ENCODE measurements at regions not wholly inside any gene's neighbourhood (a gene's known extent, or its start where the extent isn't known, plus 50 kb on each side); places are given as distances from the start of the nearest gene placed in this dataset.

GRCh38 chr2:126358122-126358521 is 297.8 kb upstream of the GYPC start:
- DNase-seq: no peak

GRCh38 chr2:126359494-126359893 is 296.5 kb upstream of the GYPC start:
- no peak for DNase-seq

GRCh38 chr2:126367361-126367760 is 288.6 kb upstream of the GYPC start:
- DNase-seq: no peak

- no peak for DNase-seq
Measured at GRCh38 chr2:126368758-126369157, 287.2 kb upstream of the GYPC start.

- DNase-seq: no peak
Measured at GRCh38 chr2:126370201-126370600, 285.8 kb upstream of the GYPC start.

GRCh38 chr2:126372406-126372805 is 283.6 kb upstream of the GYPC start:
- DNase-seq: no peak

GRCh38 chr2:126378176-126378575 is 277.8 kb upstream of the GYPC start:
- DNase-seq: no peak

GRCh38 chr2:126381091-126381490 is 274.9 kb upstream of the GYPC start:
- DNase-seq: no peak

- no peak for DNase-seq
Measured at GRCh38 chr2:126382998-126383397, 273.0 kb upstream of the GYPC start.

- DNase-seq: no peak
Measured at GRCh38 chr2:126383800-126384199, 272.2 kb upstream of the GYPC start.

GRCh38 chr2:126385441-126385840 is 270.5 kb upstream of the GYPC start:
- no peak for DNase-seq

- no peak for DNase-seq
Measured at GRCh38 chr2:126385983-126386382, 270.0 kb upstream of the GYPC start.

- DNase-seq: no peak
Measured at GRCh38 chr2:126389446-126389845, 266.5 kb upstream of the GYPC start.

GRCh38 chr2:126392889-126393288 is 263.1 kb upstream of the GYPC start:
- no peak for DNase-seq

- DNase-seq: no peak
Measured at GRCh38 chr2:126399001-126399400, 257.0 kb upstream of the GYPC start.

GRCh38 chr2:126403039-126403628 is 252.8 kb upstream of the GYPC start:
- DNase-seq: no peak

GRCh38 chr2:126406267-126406666 is 249.7 kb upstream of the GYPC start:
- DNase-seq: no peak

GRCh38 chr2:126408671-126409070 is 247.3 kb upstream of the GYPC start:
- DNase-seq: no peak

- DNase-seq: no peak
Measured at GRCh38 chr2:126409850-126410249, 246.1 kb upstream of the GYPC start.

GRCh38 chr2:126413079-126413478 is 242.9 kb upstream of the GYPC start:
- DNase-seq: no peak

- DNase-seq: no peak
Measured at GRCh38 chr2:126419403-126419802, 236.6 kb upstream of the GYPC start.

GRCh38 chr2:126425943-126426342 is 230.0 kb upstream of the GYPC start:
- DNase-seq: no peak

- no peak for DNase-seq
Measured at GRCh38 chr2:126429103-126429502, 226.9 kb upstream of the GYPC start.

- no peak for DNase-seq
Measured at GRCh38 chr2:126431136-126431535, 224.8 kb upstream of the GYPC start.

- DNase-seq: no peak
Measured at GRCh38 chr2:126436411-126436810, 219.5 kb upstream of the GYPC start.

- no peak for DNase-seq
Measured at GRCh38 chr2:126437016-126437415, 218.9 kb upstream of the GYPC start.

All from GOT3 (cell line).